Inferior parietal cortex (tissue), 1 donor: ENCODE measurements at regions not wholly inside any gene's neighbourhood (a gene's known extent, or its start where the extent isn't known, plus 50 kb on each side); places are given as distances from the start of the nearest gene placed in this dataset.

ENCODE experiments used
- DNase-seq: peaks from one replicate; pipeline ENCODE4 v3.0.0-alpha.2; 2016; ENCODE audit errors: extremely low spot score

GRCh38 chr18:41459656-41460055, 495.4 kb upstream of the PIK3C3 start:
- DNase-seq: no peak

- DNase-seq: no peak
Measured at GRCh38 chr18:41458376-41458775, 496.7 kb upstream of the PIK3C3 start.

- DNase-seq: no peak
Measured at GRCh38 chr18:41457765-41458326, 497.2 kb upstream of the PIK3C3 start.

- DNase-seq: no peak
Measured at GRCh38 chr18:41456831-41457230, 498.2 kb upstream of the PIK3C3 start.

GRCh38 chr18:41449612-41450011, 505.4 kb upstream of the PIK3C3 start:
- DNase-seq: no peak

GRCh38 chr18:41444943-41445342, 510.1 kb upstream of the PIK3C3 start:
- DNase-seq: no peak

- no peak for DNase-seq
Measured at GRCh38 chr18:41436772-41437171, 518.3 kb upstream of the PIK3C3 start.

GRCh38 chr18:41418598-41418997, 536.4 kb upstream of the PIK3C3 start:
- no peak for DNase-seq

GRCh38 chr18:41416044-41416443, 539.0 kb upstream of the PIK3C3 start:
- no peak for DNase-seq

- no peak for DNase-seq
Measured at GRCh38 chr18:41410006-41410405, 545.0 kb upstream of the PIK3C3 start.

GRCh38 chr18:41406834-41407233, 548.2 kb upstream of the PIK3C3 start:
- no peak for DNase-seq

- DNase-seq: no peak
Measured at GRCh38 chr18:41396861-41397260, 558.2 kb upstream of the PIK3C3 start.

- DNase-seq: no peak
Measured at GRCh38 chr18:41396211-41396610, 558.8 kb upstream of the PIK3C3 start.

- DNase-seq: no peak
Measured at GRCh38 chr18:41395695-41396094, 559.3 kb upstream of the PIK3C3 start.

- DNase-seq: peak; percentile 64
Measured at GRCh38 chr18:41391616-41392595, 563.1 kb upstream of the PIK3C3 start.

GRCh38 chr18:41390309-41390708, 564.7 kb upstream of the PIK3C3 start:
- DNase-seq: no peak

GRCh38 chr18:41378598-41378997, 576.4 kb upstream of the PIK3C3 start:
- peak; percentile 56 for DNase-seq

- DNase-seq: no peak
Measured at GRCh38 chr18:41373612-41374011, 581.4 kb upstream of the PIK3C3 start.

- DNase-seq: no peak
Measured at GRCh38 chr18:41372046-41372665, 582.9 kb upstream of the PIK3C3 start.

- DNase-seq: peak; percentile 35
Measured at GRCh38 chr18:41371156-41372045, 583.6 kb upstream of the PIK3C3 start.

GRCh38 chr18:41370740-41371139, 584.3 kb upstream of the PIK3C3 start:
- no peak for DNase-seq

GRCh38 chr18:41357708-41358107, 597.3 kb upstream of the PIK3C3 start:
- DNase-seq: no peak
